B cell (primary cell): ENCODE measurements at regions not wholly inside any gene's neighbourhood (a gene's known extent, or its start where the extent isn't known, plus 50 kb on each side); places are given as distances from the start of the nearest gene placed in this dataset.

Source experiments
- ATAC-seq: fragments of 200-7000 bp; cut with Tn5 transposase; one replicate; pipeline ENCODE4 v1.10.0; 2021; ENCODE audit warnings: low read depth, mild to moderate bottlenecking, moderate number of reproducible peaks, moderate library complexity
- CTCF ChIA-PET: fragments of 350-600 bp; sonication (Branson Sonifier 250); formaldehyde crosslinking; loops from one replicate; lab custom pipeline; 2021; ENCODE audit warnings: antibody characterized with exemption, inconsistent platforms; lab: Charles Lee
- POLR2A ChIA-PET: fragments of 350-600 bp; sonication (Branson Sonifier 250); formaldehyde crosslinking; loops from one replicate; lab custom pipeline; 2021; ENCODE audit warnings: antibody characterized with exemption; lab: Charles Lee
- DNase-seq: peaks from one replicate; pipeline ENCODE4 v3.0.0; 2013
- H2AFZ ChIP-seq: 2 replicates; pipeline ENCODE4 v1.6.1; 2012; ENCODE audit warnings: mild to moderate bottlenecking, low read depth, low read length; ENCODE audit not compliant: insufficient read depth, poor library complexity, severe bottlenecking
- H3K27ac ChIP-seq, 2 donors: 1 replicate in 1 of 2; 2 replicates in 1 of 2; pipeline ENCODE4 v1.5.1; 2012 to 2013; ENCODE audit warnings: low read length in 2 of 2, mild to moderate bottlenecking in 2 of 2, moderate library complexity in 1 of 2
- H3K27me3 ChIP-seq, 4 experiments: fragments of 200-600 bp in 1 of 4; sonication (generic) in 1 of 4; replicated peaks in 1 of 4; 1 replicate in 2 of 4; 2 replicates in 2 of 4; pipeline versions ENCODE4 v1.6.1 to v1.7.0; 2013 to 2016; ENCODE audit warnings: low read length in 3 of 4, mild to moderate bottlenecking in 2 of 4, mixed read lengths in 1 of 4, moderate library complexity in 1 of 4; ENCODE audit not compliant: insufficient read depth in 4 of 4, control insufficient read depth in 3 of 4; ENCODE audit errors: control extremely low read depth in 1 of 4
- H3K36me3 ChIP-seq, 2 experiments: replicated peaks in 1 of 2; 1 replicate in 1 of 2; 2 replicates in 1 of 2; pipeline versions ENCODE4 v1.6.1 to v1.7.1; 2013; ENCODE audit warnings: low read length in 1 of 2; ENCODE audit not compliant: insufficient read depth in 2 of 2, control insufficient read depth in 1 of 2; ENCODE audit errors: control extremely low read depth in 1 of 2, extremely low read depth in 1 of 2
- H3K4me1 ChIP-seq, 2 donors: fragments of 200-600 bp in 1 of 2; sonication (generic) in 1 of 2; 1 replicate in 1 of 2; 2 replicates in 1 of 2; pipeline versions ENCODE4 v1.5.1 to v1.6.1; 2013 to 2017; ENCODE audit warnings: low read length in 2 of 2; ENCODE audit not compliant: control insufficient read depth in 2 of 2, insufficient read depth in 2 of 2
- H3K4me2 ChIP-seq: replicated peaks from 2 replicates; pipeline ENCODE3; 2012; ENCODE audit warnings: mild to moderate bottlenecking, low read depth, low read length; ENCODE audit not compliant: poor library complexity, severe bottlenecking
- H3K4me3 ChIP-seq, 5 experiments: fragments of 200-600 bp in 1 of 5; sonication (generic) in 1 of 5; 1 replicate in 3 of 5; 2 replicates in 2 of 5; pipeline versions ENCODE4 v1.5.1 to v1.7.0; 2011 to 2016; ENCODE audit warnings: low read length in 4 of 5, mild to moderate bottlenecking in 4 of 5, low read depth in 2 of 5, control low read depth in 1 of 5, moderate library complexity in 1 of 5; ENCODE audit not compliant: insufficient read depth in 1 of 5; ENCODE audit errors: control extremely low read depth in 1 of 5, extremely low read depth in 1 of 5
- H3K79me2 ChIP-seq: fragments of 200-600 bp; sonication (generic); one replicate; pipeline ENCODE4 v1.6.0; 2016; ENCODE audit warnings: low read length; ENCODE audit not compliant: control insufficient read depth, insufficient read depth
- H3K9ac ChIP-seq: fragments of 200-600 bp; sonication (generic); 2 replicates; pipeline ENCODE4 v1.6.1; 2017; ENCODE audit warnings: mild to moderate bottlenecking, low read length, moderate library complexity
- H3K9me3 ChIP-seq, 3 donors: one replicate each; pipeline versions ENCODE4 v1.6.1 to v1.7.1; 2013; ENCODE audit warnings: low read length in 2 of 3; ENCODE audit not compliant: control insufficient read depth in 2 of 3, insufficient read depth in 1 of 3; ENCODE audit errors: control extremely low read depth in 1 of 3
- H4K20me1 ChIP-seq: 2 replicates; pipeline ENCODE4 v1.6.0; 2012; ENCODE audit warnings: mild to moderate bottlenecking, low read length; ENCODE audit not compliant: insufficient read depth, control insufficient read depth, poor library complexity, severe bottlenecking
- H3K27ac Mint-ChIP-seq: one replicate; pipeline ENCODE4 v1.8.0; 2021; ENCODE audit warnings: mixed read lengths
- H3K27me3 Mint-ChIP-seq: one replicate; pipeline ENCODE4 v1.8.0; 2021; ENCODE audit warnings: mixed read lengths
- H3K4me1 Mint-ChIP-seq: one replicate; pipeline ENCODE4 v1.8.0; 2021; ENCODE audit warnings: mixed read lengths
- H3K4me3 Mint-ChIP-seq: one replicate; pipeline ENCODE4 v1.8.0; 2021; ENCODE audit warnings: mixed read lengths
- H3K9me3 Mint-ChIP-seq: one replicate; pipeline ENCODE4 v1.8.0; 2022; ENCODE audit warnings: mixed read lengths; ENCODE audit not compliant: insufficient read depth
- EZH2 ChIP-seq: IDR thresholded peaks from 2 replicates; pipeline ENCODE4 v1.6.1; 2012; ENCODE audit warnings: borderline replicate concordance, low read depth, mild to moderate bottlenecking, moderate library complexity, low read length; ENCODE audit not compliant: insufficient read depth, poor library complexity, severe bottlenecking
- WGBS: methylation state at CpG from one replicate; pipeline ENCODE4 v1.1.5; 2013; ENCODE audit warnings: missing lambda C conversion rate; ENCODE audit not compliant: insufficient coverage; 5-methylcytosine and 5-hydroxymethylcytosine counted together
- intact Hi-C: fragments of 100-400 bp; cut with micrococcal nuclease; formaldehyde crosslinking; loops from one replicate; pipeline ENCODE4 v1.10.0; 2022
- TF ChIP-seq, protein P1 (sequence below): fragments of 200-600 bp; IDR thresholded peaks from one replicate; pipeline ENCODE4 v1.8.0; 2022; ENCODE audit warnings: antibody characterized with exemption, mild to moderate bottlenecking

DNA sequence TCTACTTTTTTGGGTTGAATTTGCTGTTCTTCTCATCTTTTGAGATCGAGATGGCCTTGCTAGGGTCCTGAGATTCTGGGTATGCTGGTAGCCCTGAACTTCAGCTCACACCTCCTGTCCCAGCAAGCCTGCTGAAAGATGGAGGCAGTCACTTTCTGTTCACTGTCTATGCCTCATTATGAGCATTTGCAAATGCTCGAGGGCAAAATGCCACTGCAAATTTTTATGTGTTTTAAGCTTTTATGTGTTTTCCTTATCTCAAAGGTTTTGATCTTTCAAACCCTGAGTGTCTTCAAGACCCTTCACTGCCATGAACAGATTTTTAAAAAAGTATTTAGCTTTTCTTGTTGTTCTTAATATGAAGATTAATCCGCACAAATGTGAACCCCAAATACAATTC lies 766.7 kb upstream of the HS6ST1 start:
- H3K4me3 Mint-ChIP-seq, result no peak overlapping the region
- H3K4me1 Mint-ChIP-seq, result no peaks in the 10 kb centered on the region
- Histone ChIP-seq H3K27ac (no peak overlapping the region), H3K4me2 (no peak overlapping the region), H3K36me3 (no peaks in the 10 kb centered on the region), H3K9ac (no peak overlapping the region), H3K79me2 (no peaks in the 10 kb centered on the region), H3K27me3 (no peaks in the 10 kb centered on the region), H3K9me3 (no peaks in the 10 kb centered on the region), H3K4me3 (no peak overlapping the region), H3K4me1 (no peaks in the 10 kb centered on the region), H2AFZ (no peak overlapping the region), H4K20me1 (no peaks in the 10 kb centered on the region)
- H3K9me3 Mint-ChIP-seq, result no peaks in the 10 kb centered on the region
- ATAC-seq (no peak), DNase-seq (no peak)
- H3K27ac Mint-ChIP-seq, result no peak overlapping the region
- intact Hi-C loops, result no loop called here
- ChIA-PET CTCF (no interaction called here), POLR2A (no interaction called here)
- H3K27me3 Mint-ChIP-seq, result no peaks in the 10 kb centered on the region
- TF ChIP-seq EZH2, result no peak
- TF ChIP-seq, protein P1, sequence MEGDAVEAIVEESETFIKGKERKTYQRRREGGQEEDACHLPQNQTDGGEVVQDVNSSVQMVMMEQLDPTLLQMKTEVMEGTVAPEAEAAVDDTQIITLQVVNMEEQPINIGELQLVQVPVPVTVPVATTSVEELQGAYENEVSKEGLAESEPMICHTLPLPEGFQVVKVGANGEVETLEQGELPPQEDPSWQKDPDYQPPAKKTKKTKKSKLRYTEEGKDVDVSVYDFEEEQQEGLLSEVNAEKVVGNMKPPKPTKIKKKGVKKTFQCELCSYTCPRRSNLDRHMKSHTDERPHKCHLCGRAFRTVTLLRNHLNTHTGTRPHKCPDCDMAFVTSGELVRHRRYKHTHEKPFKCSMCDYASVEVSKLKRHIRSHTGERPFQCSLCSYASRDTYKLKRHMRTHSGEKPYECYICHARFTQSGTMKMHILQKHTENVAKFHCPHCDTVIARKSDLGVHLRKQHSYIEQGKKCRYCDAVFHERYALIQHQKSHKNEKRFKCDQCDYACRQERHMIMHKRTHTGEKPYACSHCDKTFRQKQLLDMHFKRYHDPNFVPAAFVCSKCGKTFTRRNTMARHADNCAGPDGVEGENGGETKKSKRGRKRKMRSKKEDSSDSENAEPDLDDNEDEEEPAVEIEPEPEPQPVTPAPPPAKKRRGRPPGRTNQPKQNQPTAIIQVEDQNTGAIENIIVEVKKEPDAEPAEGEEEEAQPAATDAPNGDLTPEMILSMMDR, result no peak
- no CpG with 5 or more reads among the region's 3 CpGs for WGBS

GRCh38 chr2:129087133-129087813 lies 768.6 kb upstream of the HS6ST1 start:
- no peak overlapping the region for H3K27ac ChIP-seq
- Mint-ChIP-seq H3K4me1 (no peaks in the 10 kb centered on the region), H3K4me3 (no peak overlapping the region), H3K9me3 (no peaks in the 10 kb centered on the region), H3K27me3 (no peaks in the 10 kb centered on the region), H3K27ac (no peak overlapping the region)
- POLR2A ChIA-PET, result no interaction called here
- no peaks in the 10 kb centered on the region for H3K36me3 ChIP-seq
- no peak overlapping the region for H3K4me3 ChIP-seq
- CTCF ChIA-PET, result no interaction called here
- no peaks in the 10 kb centered on the region for H3K79me2 ChIP-seq
- H3K4me2 ChIP-seq, result no peak overlapping the region
- TF ChIP-seq EZH2, result no peak
- TF ChIP-seq, protein P1, result no peak
- H3K4me1 ChIP-seq, result no peaks in the 10 kb centered on the region
- WGBS, result 83% methylated on average over 2 of the region's 2 CpGs
- H3K9me3 ChIP-seq, result no peaks in the 10 kb centered on the region
- intact Hi-C loops, result no loop called here
- DNase-seq (no peak), ATAC-seq (no peak)
- H4K20me1 ChIP-seq, result no peaks in the 10 kb centered on the region
- no peak overlapping the region for H3K9ac ChIP-seq
- H2AFZ ChIP-seq, result no peak overlapping the region
- H3K27me3 ChIP-seq, result no peaks in the 10 kb centered on the region
